GM12878 (cell line): ENCODE measurements at regions not wholly inside any gene's neighbourhood (a gene's known extent, or its start where the extent isn't known, plus 50 kb on each side); places are given as distances from the start of the nearest gene placed in this dataset.

Experiments
- ATAC-seq: fragments of 200-7000 bp; cut with Tn5 transposase; 3 replicates; pipeline ENCODE4 v1.9.1; 2020; ENCODE audit warnings: mild to moderate bottlenecking, moderate library complexity
- BruUV-seq: library from RNA; stranded (reverse); fragments of 400-500 nt; replicated peaks from 2 replicates; lab custom pipeline; 2021; lab: Mats Ljungman, UMichigan
- CTCF ChIA-PET: fragments of 300-600 bp; sonication (Branson Sonifier 250); formaldehyde crosslinking; extraction: SDS; loops from one replicate; lab custom pipeline; 2021; ENCODE audit warnings: inconsistent platforms; lab: Yijun Ruan, JAX
- POLR2A ChIA-PET: fragments of 350-600 bp; formaldehyde crosslinking; extraction: SDS; loops from one replicate; lab custom pipeline; 2021; ENCODE audit warnings: inconsistent platforms; lab: Charles Lee
- RAD21 ChIA-PET: fragments of 300-600 bp; sonication (Branson Sonifier 250); formaldehyde crosslinking; loops from one replicate; lab custom pipeline; 2023; ENCODE audit warnings: antibody characterized with exemption; ENCODE audit not compliant: unreplicated experiment; lab: Charles Lee
- SMC1A ChIA-PET: fragments of 300-600 bp; sonication (Branson Sonifier 250); formaldehyde crosslinking; loops from one replicate; lab custom pipeline; 2023; ENCODE audit not compliant: unreplicated experiment, uncharacterized antibody; lab: Charles Lee
- DNase-seq: peaks from one replicate; pipeline ENCODE4 v3.0.0-alpha.2; 2011; ENCODE audit warnings: low read depth, low spot score
- FAIRE-seq: peaks from 3 replicates; lab custom pipeline; 2011; peaks lifted over from hg19 to GRCh38; lab: Jason Lieb, UNC
- H2AFZ ChIP-seq: 2 replicates; pipeline ENCODE4 v1.6.0; 2011; ENCODE audit warnings: low read depth, low read length, control low read depth; ENCODE audit not compliant: control insufficient read depth
- H3K27ac ChIP-seq: 2 replicates; pipeline ENCODE4 v1.5.1; 2011; ENCODE audit warnings: control low read depth; ENCODE audit not compliant: control insufficient read depth, insufficient read depth
- H3K27me3 ChIP-seq, 2 experiments: replicated peaks in 1 of 2; 2 replicates each; pipeline versions ENCODE4 v1.6.0 to v1.6.1; 2011; ENCODE audit warnings: low read length in 1 of 2; ENCODE audit not compliant: control insufficient read depth in 2 of 2, insufficient read depth in 2 of 2
- H3K36me3 ChIP-seq, 2 experiments: 2 replicates each; pipeline ENCODE4 v1.5.1; 2011; ENCODE audit warnings: low read length in 1 of 2; ENCODE audit not compliant: control insufficient read depth in 2 of 2, insufficient read depth in 2 of 2
- H3K4me1 ChIP-seq: 2 replicates; pipeline ENCODE4 v1.6.1; 2011; ENCODE audit warnings: mild to moderate bottlenecking, low read length, moderate library complexity, mixed read lengths; ENCODE audit not compliant: control insufficient read depth, insufficient read depth
- H3K4me2 ChIP-seq: 2 replicates; pipeline ENCODE4 v1.6.0; 2011; ENCODE audit warnings: control low read depth; ENCODE audit not compliant: control insufficient read depth, insufficient read depth
- H3K4me3 ChIP-seq: fragments of 200-600 bp; sonication (generic); 2 replicates; pipeline ENCODE4 v1.5.1; 2016
- H3K79me2 ChIP-seq: 2 replicates; pipeline ENCODE4 v1.6.0; 2011; ENCODE audit warnings: low read length; ENCODE audit not compliant: control insufficient read depth, insufficient read depth
- H3K9ac ChIP-seq: 2 replicates; pipeline ENCODE4 v1.8.0; 2011; ENCODE audit warnings: low read length, control low read depth, mixed read lengths; ENCODE audit not compliant: control insufficient read depth, insufficient read depth
- H3K9me3 ChIP-seq: replicated peaks from 3 replicates; pipeline ENCODE4 v1.5.1; 2011; ENCODE audit warnings: mild to moderate bottlenecking, low read length; ENCODE audit not compliant: control insufficient read depth, insufficient read depth
- H4K20me1 ChIP-seq: 2 replicates; pipeline ENCODE4 v1.6.0; 2011; ENCODE audit not compliant: control insufficient read depth, insufficient read depth
- CREM ChIP-seq: IDR thresholded peaks from 2 replicates; pipeline ENCODE4 v1.6.1; 2014; ENCODE audit warnings: antibody characterized with exemption, low read depth
- ESRRA ChIP-seq: IDR thresholded peaks from 2 replicates; pipeline ENCODE4 v1.6.1; 2012; ENCODE audit warnings: mild to moderate bottlenecking, low read length, improper control_type of control experiment
- FOXK2 ChIP-seq: fragments of 450-650 bp; IDR thresholded peaks from 2 replicates; pipeline ENCODE4 v1.6.1; 2017; ENCODE audit warnings: mild to moderate bottlenecking, moderate library complexity
- GATAD2B ChIP-seq: fragments of 450-650 bp; conservative IDR thresholded peaks from 2 replicates; pipeline ENCODE4 v1.6.1; 2017; ENCODE audit warnings: low read depth, mild to moderate bottlenecking, moderate library complexity
- HCFC1 ChIP-seq: fragments of 150-350 bp; IDR thresholded peaks from 2 replicates; pipeline ENCODE4 v1.6.1; 2014; ENCODE audit warnings: low read length
- HSF1 ChIP-seq: fragments of 150-350 bp; IDR thresholded peaks from 2 replicates; pipeline ENCODE4 v1.6.1; 2014; ENCODE audit warnings: mild to moderate bottlenecking, low read depth, low read length
- IKZF2 ChIP-seq, 2 experiments: fragments of 450-650 bp; IDR thresholded peaks; 2 replicates each; pipeline ENCODE4 v1.6.1; 2017; ENCODE audit warnings: mild to moderate bottlenecking in 2 of 2, moderate library complexity in 2 of 2
- MTA2 ChIP-seq: fragments of 450-650 bp; IDR thresholded peaks from 2 replicates; pipeline ENCODE4 v1.6.1; 2016; ENCODE audit warnings: low read depth, mild to moderate bottlenecking, moderate library complexity
- MYB ChIP-seq: fragments of 150-350 bp; IDR thresholded peaks from 2 replicates; pipeline ENCODE4 v1.6.1; 2014; ENCODE audit warnings: mild to moderate bottlenecking, low read depth, low read length, borderline replicate concordance
- NKRF ChIP-seq: fragments of 450-650 bp; conservative IDR thresholded peaks from 2 replicates; pipeline ENCODE4 v1.6.1; 2017; ENCODE audit warnings: mild to moderate bottlenecking, moderate library complexity
- RCOR1 ChIP-seq: conservative IDR thresholded peaks from 2 replicates; pipeline ENCODE4 v1.6.1; 2012; ENCODE audit warnings: low read depth, low read length, improper control_type of control experiment
- SIX5 ChIP-seq: IDR thresholded peaks from 2 replicates; pipeline ENCODE4 v1.6.1; 2011; ENCODE audit warnings: mild to moderate bottlenecking, low read depth, low read length, moderate library complexity; ENCODE audit not compliant: severe bottlenecking
- USF2 ChIP-seq: IDR thresholded peaks from 2 replicates; pipeline ENCODE4 v1.6.1; 2011; ENCODE audit warnings: low read depth, low read length, improper control_type of control experiment, borderline replicate concordance
- WGBS: methylation state at CpG from one replicate; pipeline ENCODE4 v1.1.6; 2016; ENCODE audit warnings: low lambda C conversion rate; ENCODE audit not compliant: insufficient replicate concordance, insufficient coverage; ENCODE audit errors: missing lambda C conversion rate; 5-methylcytosine and 5-hydroxymethylcytosine counted together
- in situ Hi-C: fragments of 300-500 bp; cut with MboI; formaldehyde crosslinking; loops from 9 replicates; pipeline ENCODE4 v1.14.3; 2018; ENCODE audit warnings: mixed read lengths
- intact Hi-C: fragments of 100-400 bp; cut with micrococcal nuclease; formaldehyde crosslinking; loops from one replicate; pipeline ENCODE4 v1.14.2; 2022; ENCODE audit not compliant: unreplicated experiment

- Histone ChIP-seq H3K36me3 (no peaks in the 10 kb centered on the region), H3K4me3 (no peak overlapping the region), H3K9me3 (no peaks in the 10 kb centered on the region), H3K79me2 (no peaks in the 10 kb centered on the region), H3K4me2 (no peak overlapping the region), H3K27me3 (no peaks in the 10 kb centered on the region), H3K27ac (no peak overlapping the region), H2AFZ (no peak overlapping the region), H3K4me1 (no peaks in the 10 kb centered on the region), H4K20me1 (no peaks in the 10 kb centered on the region), H3K9ac (no peak overlapping the region)
- CTCF ChIA-PET: no interaction called here
- no TSS peak for BruUV-seq
- RAD21 ChIA-PET: no interaction called here
- 63% methylated on average over 2 of the region's 2 CpGs for WGBS
- in situ Hi-C loops: no loop called here
- ATAC-seq: no peak
- intact Hi-C loops: no loop called here
- FAIRE-seq: no peak
- no peak for DNase-seq
- SMC1A ChIA-PET: interaction anchor here (1.1 kb wide), 1 partner anchor 15 kb away, joined by 3 read pairs; no protein-coding TSS in a partner anchor
- POLR2A ChIA-PET: no interaction called here
- TF ChIP-seq GATAD2B (no peak), MTA2 (no peak), USF2 (no peak), FOXK2 (no peak), MYB (no peak), RCOR1 (no peak), ESRRA (no peak)
- TF ChIP-seq, all 136 proteins: peak for 0
These were observed 573.5 kb upstream of the SETBP1 start for GRCh38 chr18:44107187-44107586.

GRCh38 chr18:44111337-44111736, 569.4 kb upstream of the SETBP1 start:
- FAIRE-seq (no peak), ATAC-seq (no peak), DNase-seq (no peak)
- Histone ChIP-seq H3K36me3 (no peaks in the 10 kb centered on the region), H3K4me2 (no peak overlapping the region), H3K9ac (no peak overlapping the region), H3K79me2 (no peaks in the 10 kb centered on the region), H3K27ac (no peak overlapping the region), H3K4me1 (no peaks in the 10 kb centered on the region), H3K27me3 (no peaks in the 10 kb centered on the region), H3K4me3 (no peak overlapping the region), H3K9me3 (no peaks in the 10 kb centered on the region), H2AFZ (no peak overlapping the region), H4K20me1 (no peaks in the 10 kb centered on the region)
- no TSS peak for BruUV-seq
- in situ Hi-C loops: no loop called here
- intact Hi-C loops: no loop called here
- ChIA-PET CTCF (interaction anchor here (1.2 kb wide), 1 partner anchor 17 kb away, joined by 3 read pairs; no protein-coding TSS in a partner anchor), SMC1A (no interaction called here), RAD21 (no interaction called here), POLR2A (no interaction called here)
- TF ChIP-seq NKRF (no peak), IKZF2 (IDR thresholded peaks at IDR 0.05) (no peak), HCFC1 (no peak), SIX5 (no peak), HSF1 (no peak), CREM (no peak)
